Ovary (tissue), 3 donors: ENCODE measurements at regions not wholly inside any gene's neighbourhood (a gene's known extent, or its start where the extent isn't known, plus 50 kb on each side); places are given as distances from the start of the nearest gene placed in this dataset.

Experiments
- POLR2A ChIP-seq: fragments of 450-650 bp; IDR thresholded peaks from one replicate; pipeline ENCODE4 v1.6.1; 2017; ENCODE audit warnings: antibody characterized with exemption, mild to moderate bottlenecking, moderate library complexity
- TF ChIP-seq, protein P1 (sequence below), 3 donors: fragments of 450-650 bp in 2 of 3; fragments of 200-600 bp in 1 of 3; IDR thresholded peaks; one replicate each; pipeline versions ENCODE4 v1.5.1 to v1.8.0; 2016 to 2022; ENCODE audit warnings: antibody characterized with exemption in 3 of 3, mild to moderate bottlenecking in 1 of 3
- donor health status: DM: no; HTN: no; CAD: no.

DNA sequence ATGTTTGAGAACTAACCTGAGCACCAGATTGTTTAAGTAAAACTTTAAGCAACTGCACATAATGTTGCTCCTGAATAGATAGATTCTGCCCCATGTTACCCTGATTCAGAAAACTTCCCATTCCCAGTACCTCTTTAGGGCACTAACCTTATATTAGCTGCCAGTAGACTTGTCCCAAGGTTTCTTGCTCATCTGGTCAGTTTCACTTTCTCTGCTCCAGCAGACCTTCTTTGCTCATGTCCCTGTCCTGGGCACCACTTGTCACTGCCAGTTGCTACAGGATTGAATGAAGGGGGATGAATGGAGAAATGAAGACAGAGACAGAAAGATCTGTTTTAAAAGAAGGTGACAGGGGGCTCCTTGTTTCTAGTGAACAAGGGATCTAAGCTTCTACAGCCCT lies 65.2 kb upstream of the UGT2B10 start:
- TF ChIP-seq, protein P1, sequence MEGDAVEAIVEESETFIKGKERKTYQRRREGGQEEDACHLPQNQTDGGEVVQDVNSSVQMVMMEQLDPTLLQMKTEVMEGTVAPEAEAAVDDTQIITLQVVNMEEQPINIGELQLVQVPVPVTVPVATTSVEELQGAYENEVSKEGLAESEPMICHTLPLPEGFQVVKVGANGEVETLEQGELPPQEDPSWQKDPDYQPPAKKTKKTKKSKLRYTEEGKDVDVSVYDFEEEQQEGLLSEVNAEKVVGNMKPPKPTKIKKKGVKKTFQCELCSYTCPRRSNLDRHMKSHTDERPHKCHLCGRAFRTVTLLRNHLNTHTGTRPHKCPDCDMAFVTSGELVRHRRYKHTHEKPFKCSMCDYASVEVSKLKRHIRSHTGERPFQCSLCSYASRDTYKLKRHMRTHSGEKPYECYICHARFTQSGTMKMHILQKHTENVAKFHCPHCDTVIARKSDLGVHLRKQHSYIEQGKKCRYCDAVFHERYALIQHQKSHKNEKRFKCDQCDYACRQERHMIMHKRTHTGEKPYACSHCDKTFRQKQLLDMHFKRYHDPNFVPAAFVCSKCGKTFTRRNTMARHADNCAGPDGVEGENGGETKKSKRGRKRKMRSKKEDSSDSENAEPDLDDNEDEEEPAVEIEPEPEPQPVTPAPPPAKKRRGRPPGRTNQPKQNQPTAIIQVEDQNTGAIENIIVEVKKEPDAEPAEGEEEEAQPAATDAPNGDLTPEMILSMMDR (IDR thresholded peaks at IDR 0.05): no peak
- TF ChIP-seq POLR2A: no peak
